SK-N-SH (cell line): ENCODE measurements at regions not wholly inside any gene's neighbourhood (a gene's known extent, or its start where the extent isn't known, plus 50 kb on each side); places are given as distances from the start of the nearest gene placed in this dataset.

ENCODE experiments used
- CTCF ChIA-PET: fragments of 300-600, 350-600 bp; formaldehyde crosslinking; extraction: SDS; loops from one replicate; lab custom pipeline; 2021; lab: Yijun Ruan, JAX
- POLR2A ChIA-PET: fragments of 350-600 bp; sonication (Branson Sonifier 250); formaldehyde crosslinking; extraction: SDS; loops from one replicate; lab custom pipeline; 2020; ENCODE audit warnings: antibody characterized with exemption, inconsistent platforms; lab: Yijun Ruan, JAX
- DNase-seq: peaks from one replicate; pipeline ENCODE4 v3.0.0; 2012
- H2AFZ ChIP-seq: fragments of 200-600 bp; sonication (generic); 2 replicates; pipeline ENCODE4 v1.8.1; 2016; ENCODE audit warnings: antibody characterized with exemption, mild to moderate bottlenecking, low read depth
- H3F3A ChIP-seq: fragments of 200-600 bp; sonication (generic); replicated peaks from 2 replicates; pipeline ENCODE3; 2016; ENCODE audit warnings: antibody characterized with exemption, mild to moderate bottlenecking; ENCODE audit not compliant: insufficient read depth
- H3K27ac ChIP-seq, 2 experiments: fragments of 200-500 bp in 1 of 2; fragments of 200-600 bp in 1 of 2; sonication (Bioruptor generic) in 1 of 2; sonication (generic), shearing (Covaris generic) in 1 of 2; 2 replicates each; pipeline versions ENCODE4 v1.5.1 to v1.6.1; 2014 to 2016; ENCODE audit warnings: low read depth in 2 of 2, inconsistent platforms in 1 of 2, low read length in 1 of 2, mild to moderate bottlenecking in 1 of 2, mixed read lengths in 1 of 2
- H3K27me3 ChIP-seq: fragments of 200-600 bp; sonication (generic), shearing (Covaris generic); 2 replicates; pipeline ENCODE4 v1.6.1; 2016; ENCODE audit warnings: mixed run types; ENCODE audit not compliant: insufficient read depth
- H3K36me3 ChIP-seq, 2 experiments: fragments of 200-500 bp in 1 of 2; fragments of 200-600 bp in 1 of 2; sonication (Bioruptor generic) in 1 of 2; sonication (generic) in 1 of 2; replicated peaks in 1 of 2; 2 replicates each; pipeline versions ENCODE3 to v1.5.1; 2014 to 2016; ENCODE audit warnings: low read length in 1 of 2, mild to moderate bottlenecking in 1 of 2; ENCODE audit not compliant: insufficient read depth in 2 of 2, control insufficient read depth in 1 of 2
- H3K4me1 ChIP-seq, 2 experiments: fragments of 200-500 bp in 1 of 2; fragments of 200-600 bp in 1 of 2; sonication (Bioruptor generic) in 1 of 2; sonication (generic), shearing (Covaris generic) in 1 of 2; 2 replicates each; pipeline versions ENCODE4 v1.5.1 to v1.6.1; 2014 to 2016; ENCODE audit warnings: low read depth in 1 of 2, low read length in 1 of 2, mixed run types in 1 of 2; ENCODE audit not compliant: insufficient read depth in 2 of 2, control insufficient read depth in 1 of 2
- H3K4me2 ChIP-seq: fragments of 200-600 bp; sonication (generic), shearing (Covaris generic); 2 replicates; pipeline ENCODE4 v1.6.1; 2017; ENCODE audit warnings: mixed run types
- H3K4me3 ChIP-seq, 2 experiments: fragments of 200-500 bp in 1 of 2; fragments of 200-600 bp in 1 of 2; sonication (Bioruptor generic) in 1 of 2; sonication (generic), shearing (Covaris generic) in 1 of 2; 2 replicates each; pipeline versions ENCODE4 v1.5.1 to v1.8.1; 2014 to 2016; ENCODE audit warnings: low read depth in 2 of 2, inconsistent platforms in 1 of 2, low read length in 1 of 2, mild to moderate bottlenecking in 1 of 2, mixed read lengths in 1 of 2, moderate library complexity in 1 of 2
- H3K79me2 ChIP-seq: fragments of 200-600 bp; sonication (generic); 2 replicates; pipeline ENCODE4 v1.8.1; 2017; ENCODE audit warnings: mild to moderate bottlenecking; ENCODE audit not compliant: insufficient read depth
- H3K9ac ChIP-seq: fragments of 200-600 bp; sonication (generic); 2 replicates; pipeline ENCODE4 v1.6.1; 2017; ENCODE audit warnings: mixed run types
- H3K9me2 ChIP-seq: fragments of 200-600 bp; sonication (generic); 2 replicates; pipeline ENCODE4 v1.6.1; 2017; ENCODE audit warnings: mixed run types
- H3K9me3 ChIP-seq: fragments of 200-600 bp; sonication (generic); 2 replicates; pipeline ENCODE4 v1.6.1; 2017; ENCODE audit warnings: mixed run types, mild to moderate bottlenecking, moderate library complexity
- H4K20me1 ChIP-seq: fragments of 200-600 bp; sonication (generic); 2 replicates; pipeline ENCODE4 v1.6.1; 2017; ENCODE audit warnings: mild to moderate bottlenecking, mixed run types; ENCODE audit not compliant: insufficient read depth
- CHD2 ChIP-seq: fragments of 150-350 bp; IDR thresholded peaks from 2 replicates; pipeline ENCODE4 v1.6.1; 2018; ENCODE audit warnings: low read length; ENCODE audit not compliant: partially characterized antibody
- EP300 ChIP-seq, 2 experiments: IDR thresholded peaks; 2 replicates each; pipeline versions ENCODE4 v1.4.0 to v1.6.1; 2012; ENCODE audit warnings: borderline replicate concordance in 1 of 2, low read depth in 1 of 2, low read length in 1 of 2
- FOSL2 ChIP-seq: IDR thresholded peaks from 2 replicates; pipeline ENCODE4 v1.4.0; 2012; ENCODE audit warnings: low read depth, mild to moderate bottlenecking, moderate library complexity, borderline replicate concordance
- FOXJ3 ChIP-seq: sonication (generic); formaldehyde crosslinking; IDR thresholded peaks from 2 replicates; pipeline ENCODE4 v1.5.1; 2020; ENCODE audit warnings: mild to moderate bottlenecking, missing genetic modification reagents
- GABPA ChIP-seq: IDR thresholded peaks from 2 replicates; pipeline ENCODE4 v1.4.0; 2012; ENCODE audit warnings: low read depth, mild to moderate bottlenecking
- GATA2 ChIP-seq: sonication (generic); formaldehyde crosslinking; IDR thresholded peaks from 2 replicates; pipeline ENCODE4 v1.5.0; 2020; ENCODE audit warnings: mild to moderate bottlenecking, missing genetic modification reagents
- MEF2A ChIP-seq: IDR thresholded peaks from 2 replicates; pipeline ENCODE4 v1.4.0; 2012; ENCODE audit warnings: low read depth, borderline replicate concordance
- NFIC ChIP-seq: IDR thresholded peaks from 2 replicates; pipeline ENCODE4 v1.4.0; 2012; ENCODE audit warnings: borderline replicate concordance
- NRF1 ChIP-seq: IDR thresholded peaks from 2 replicates; pipeline ENCODE4 v1.6.1; 2012; ENCODE audit warnings: low read depth, mild to moderate bottlenecking, low read length
- RAD21 ChIP-seq: IDR thresholded peaks from 2 replicates; pipeline ENCODE4 v1.6.1; 2012; ENCODE audit warnings: mild to moderate bottlenecking, low read length
- RCOR1 ChIP-seq: fragments of 150-350 bp; IDR thresholded peaks from 2 replicates; pipeline ENCODE4 v1.6.1; 2017; ENCODE audit warnings: antibody characterized with exemption, low read length
- RFX5 ChIP-seq: IDR thresholded peaks from 2 replicates; pipeline ENCODE4 v1.6.1; 2012; ENCODE audit warnings: mild to moderate bottlenecking, improper control_type of control experiment, low read length
- WGBS: methylation state at CpG from one replicate; pipeline ENCODE4 v1.1.6; 2017; ENCODE audit warnings: low lambda C conversion rate; 5-methylcytosine and 5-hydroxymethylcytosine counted together
- TF ChIP-seq, protein P1 (sequence below): fragments of 150-350 bp; IDR thresholded peaks from 2 replicates; pipeline ENCODE4 v1.6.1; 2016; ENCODE audit warnings: mild to moderate bottlenecking, low read depth, low read length
- TF ChIP-seq, protein P2 (sequence below): IDR thresholded peaks from 2 replicates; pipeline ENCODE4 v1.4.0; 2012; ENCODE audit warnings: low read depth, borderline replicate concordance

DNA sequence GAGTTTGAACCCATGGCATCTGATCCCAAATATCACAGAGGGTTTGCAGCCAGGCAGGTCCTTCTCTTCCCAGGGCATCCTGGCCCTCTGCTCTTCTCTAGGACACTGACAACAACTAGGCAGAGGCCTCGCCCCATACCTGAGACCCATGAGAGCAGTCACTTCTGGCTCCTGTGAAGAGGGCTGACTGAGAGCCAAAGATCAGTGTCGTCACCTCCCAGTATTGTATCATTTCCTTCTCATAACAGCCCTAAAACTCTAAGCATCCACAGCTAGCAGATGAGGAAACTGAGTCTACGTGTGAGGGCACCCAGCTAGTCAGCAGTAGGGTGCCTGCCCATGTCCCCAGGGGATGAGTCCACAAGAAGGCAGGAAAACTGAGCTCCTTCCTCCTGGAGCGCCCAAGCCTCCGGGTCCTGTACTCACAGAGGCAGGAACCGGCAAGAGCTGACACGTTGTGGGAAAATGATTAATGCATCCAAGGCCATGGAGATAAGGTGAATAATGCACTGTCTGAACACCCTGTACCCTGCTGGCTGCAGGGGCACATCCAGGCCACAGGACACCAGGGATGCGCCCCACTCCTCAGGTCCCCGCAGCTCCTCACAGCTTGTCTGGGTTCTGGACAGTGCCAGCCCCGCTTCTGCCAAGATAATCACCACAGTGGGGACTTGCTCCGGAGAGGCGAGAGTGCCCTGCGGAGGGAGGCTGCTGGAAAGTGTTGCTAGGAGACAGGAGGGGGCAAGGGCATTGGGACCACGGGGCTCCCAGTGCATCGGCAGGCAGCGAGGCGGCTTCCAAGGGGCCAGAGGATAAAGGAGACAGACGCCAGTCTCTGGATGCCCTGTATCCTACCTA is 340.0 kb downstream of the NPHP4 start:
- Histone ChIP-seq H3K9me3 (no peaks in the 10 kb centered on the region), H3K9me2 (no peaks in the 10 kb centered on the region), H3F3A (no peaks in the 10 kb centered on the region), H3K27ac (no peak overlapping the region), H3K4me3 (no peak overlapping the region; a peak in 1 of 4 replicates), H3K79me2 (no peaks in the 10 kb centered on the region), H3K4me1 (peaks cover 0 to 24% of the 10 kb centered on the region in 2 experiments; a peak in 1 of 4 replicates), H3K36me3 (no peaks in the 10 kb centered on the region), H2AFZ (no peak overlapping the region), H3K9ac (no peak overlapping the region), H3K27me3 (no peaks in the 10 kb centered on the region), H3K4me2 (no peak overlapping the region), H4K20me1 (no peaks in the 10 kb centered on the region)
- TF ChIP-seq RAD21 (no peak), FOSL2 (no peak), GATA2 (CRISPR knock-in tag) (peak; percentile 68)
- 8% methylated on average over 11 of the region's 18 CpGs for WGBS
- peak; percentile 80 for DNase-seq
- ChIA-PET POLR2A (no interaction called here), CTCF (interaction anchor here (1.0 to 1.6 kb wide), 6 partner anchors 12 to 142 kb away, joined by 3 to 5 read pairs (median 4); no protein-coding TSS in a partner anchor)

DNA sequence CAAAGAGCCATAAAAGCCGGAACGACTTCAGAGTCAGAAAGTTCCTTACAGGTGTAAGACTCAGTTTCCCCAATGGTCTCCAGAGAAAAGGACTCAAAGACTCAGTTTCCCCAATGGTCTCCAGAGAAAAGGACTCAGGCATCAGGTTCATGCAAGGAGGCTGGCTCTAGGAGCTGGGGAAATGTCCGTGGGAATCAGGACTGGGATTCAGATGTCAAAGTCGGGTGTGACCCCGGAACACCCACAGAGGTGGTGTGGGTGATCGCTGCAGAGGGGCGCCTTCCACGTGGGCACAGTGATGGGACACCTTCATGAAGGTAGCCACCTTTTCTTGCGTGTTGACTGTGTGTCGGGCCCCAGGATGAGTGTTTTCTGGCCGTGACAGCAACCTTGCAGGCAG is 340.8 kb downstream of the NPHP4 start:
- CTCF ChIA-PET = interaction anchor here (1.0 to 1.6 kb wide), 2 partner anchors 12 to 30 kb away, joined by 4 to 5 read pairs; no protein-coding TSS in a partner anchor

More for the DNA sequence above, 340.8 kb downstream of the NPHP4 start:
- Histone ChIP-seq H3K4me2 (no peak overlapping the region), H3K36me3 (no peaks in the 10 kb centered on the region), H3K9me3 (no peaks in the 10 kb centered on the region), H3K4me3 (no peak overlapping the region), H3K79me2 (no peaks in the 10 kb centered on the region), H3K9ac (no peak overlapping the region)
- 39% methylated on average over 3 of the region's 11 CpGs for WGBS
- TF ChIP-seq RCOR1 (no peak), RAD21 (no peak), MEF2A (no peak), CHD2 (no peak), FOXJ3 (CRISPR knock-in tag) (no peak), EP300 (IDR thresholded peaks at IDR 0.05; ENCODE audit: borderline replicate concordance in 1 of 2, low read depth in 1 of 2, low read length in 1 of 2) (no peak), NFIC (no peak), NRF1 (no peak), GABPA (no peak), RFX5 (no peak)
- TF ChIP-seq, protein P1, sequence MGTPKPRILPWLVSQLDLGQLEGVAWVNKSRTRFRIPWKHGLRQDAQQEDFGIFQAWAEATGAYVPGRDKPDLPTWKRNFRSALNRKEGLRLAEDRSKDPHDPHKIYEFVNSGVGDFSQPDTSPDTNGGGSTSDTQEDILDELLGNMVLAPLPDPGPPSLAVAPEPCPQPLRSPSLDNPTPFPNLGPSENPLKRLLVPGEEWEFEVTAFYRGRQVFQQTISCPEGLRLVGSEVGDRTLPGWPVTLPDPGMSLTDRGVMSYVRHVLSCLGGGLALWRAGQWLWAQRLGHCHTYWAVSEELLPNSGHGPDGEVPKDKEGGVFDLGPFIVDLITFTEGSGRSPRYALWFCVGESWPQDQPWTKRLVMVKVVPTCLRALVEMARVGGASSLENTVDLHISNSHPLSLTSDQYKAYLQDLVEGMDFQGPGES = no peak
- TF ChIP-seq, protein P2, sequence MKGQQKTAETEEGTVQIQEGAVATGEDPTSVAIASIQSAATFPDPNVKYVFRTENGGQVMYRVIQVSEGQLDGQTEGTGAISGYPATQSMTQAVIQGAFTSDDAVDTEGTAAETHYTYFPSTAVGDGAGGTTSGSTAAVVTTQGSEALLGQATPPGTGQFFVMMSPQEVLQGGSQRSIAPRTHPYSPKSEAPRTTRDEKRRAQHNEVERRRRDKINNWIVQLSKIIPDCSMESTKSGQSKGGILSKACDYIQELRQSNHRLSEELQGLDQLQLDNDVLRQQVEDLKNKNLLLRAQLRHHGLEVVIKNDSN = no peak
- TF ChIP-seq, all 33 proteins: peak for 0
- POLR2A ChIA-PET = no interaction called here
- Histone ChIP-seq H3K27ac (no peak overlapping the region), H4K20me1 (no peaks in the 10 kb centered on the region), H3K4me1 (peaks cover 0 to 24% of the 10 kb centered on the region in 2 experiments; a peak in 1 of 4 replicates), H2AFZ (no peak overlapping the region), H3K27me3 (no peaks in the 10 kb centered on the region), H3F3A (no peaks in the 10 kb centered on the region), H3K9me2 (no peaks in the 10 kb centered on the region)
- DNase-seq = no peak
